DMS153 treated with DMSO at 0.1 percent for 48 hours (cell line): ENCODE measurements at regions not wholly inside any gene's neighbourhood (a gene's known extent, or its start where the extent isn't known, plus 50 kb on each side); places are given as distances from the start of the nearest gene placed in this dataset.

Experiments used
- DNase-seq: peaks from one replicate; lab custom pipeline; 2025; ENCODE audit not compliant: unreplicated experiment; lab: John Stamatoyannopoulos, UW

GRCh38 chr7:118671149-118671548 is 446.6 kb downstream of the ANKRD7 start:
- DNase-seq = no peak

GRCh38 chr7:118684796-118685195 is 460.3 kb downstream of the ANKRD7 start:
- no peak for DNase-seq

- no peak for DNase-seq
Measured at GRCh38 chr7:118689403-118689802, 464.9 kb downstream of the ANKRD7 start.

GRCh38 chr7:118696879-118697278 is 472.4 kb downstream of the ANKRD7 start:
- no peak for DNase-seq

- DNase-seq = no peak
Measured at GRCh38 chr7:118699222-118699621, 474.7 kb downstream of the ANKRD7 start.

- no peak for DNase-seq
Measured at GRCh38 chr7:118708741-118709140, 484.2 kb downstream of the ANKRD7 start.

- DNase-seq = no peak
Measured at GRCh38 chr7:118711688-118712087, 487.2 kb downstream of the ANKRD7 start.

- DNase-seq = no peak
Measured at GRCh38 chr7:118713039-118713438, 488.5 kb downstream of the ANKRD7 start.

- DNase-seq = no peak
Measured at GRCh38 chr7:118720632-118721031, 496.1 kb downstream of the ANKRD7 start.

GRCh38 chr7:118731854-118732253 is 507.4 kb downstream of the ANKRD7 start:
- no peak for DNase-seq

- no peak for DNase-seq
Measured at GRCh38 chr7:118734541-118734940, 510.0 kb downstream of the ANKRD7 start.

- DNase-seq = no peak
Measured at GRCh38 chr7:118735441-118735840, 510.9 kb downstream of the ANKRD7 start.

- DNase-seq = no peak
Measured at GRCh38 chr7:118737935-118738334, 513.4 kb downstream of the ANKRD7 start.

GRCh38 chr7:118745927-118746326 is 521.4 kb downstream of the ANKRD7 start:
- DNase-seq = no peak

- no peak for DNase-seq
Measured at GRCh38 chr7:118747473-118747872, 523.0 kb downstream of the ANKRD7 start.

- DNase-seq = no peak
Measured at GRCh38 chr7:118753479-118753878, 529.0 kb downstream of the ANKRD7 start.

- DNase-seq = no peak
Measured at GRCh38 chr7:118754608-118755007, 530.1 kb downstream of the ANKRD7 start.

GRCh38 chr7:118755067-118755625 is 530.6 kb downstream of the ANKRD7 start:
- DNase-seq = no peak

GRCh38 chr7:118757066-118757465 is 532.6 kb downstream of the ANKRD7 start:
- no peak for DNase-seq

GRCh38 chr7:118758582-118758981 is 534.1 kb downstream of the ANKRD7 start:
- no peak for DNase-seq

GRCh38 chr7:118759921-118760320 is 535.4 kb downstream of the ANKRD7 start:
- no peak for DNase-seq

GRCh38 chr7:118762451-118762850 is 537.9 kb downstream of the ANKRD7 start:
- DNase-seq = no peak

GRCh38 chr7:118764221-118764620 is 539.7 kb downstream of the ANKRD7 start:
- DNase-seq = no peak

- no peak for DNase-seq
Measured at GRCh38 chr7:118771672-118772071, 547.2 kb downstream of the ANKRD7 start.
